Pancreas (tissue), 10 donors: ENCODE measurements at regions not wholly inside any gene's neighbourhood (a gene's known extent, or its start where the extent isn't known, plus 50 kb on each side); places are given as distances from the start of the nearest gene placed in this dataset.

Source experiments
- ATAC-seq, 4 donors: fragments of 200-7000 bp; cut with Tn5 transposase; one replicate each; pipeline versions ENCODE4 v1.8.0 to v1.9.1; 2020; ENCODE audit warnings: mild to moderate bottlenecking in 4 of 4, moderate library complexity in 4 of 4
- DNase-seq, 6 donors: peaks; one replicate each; pipeline ENCODE4 v3.0.0-alpha.2; 2020
- FAIRE-seq: peaks from 2 replicates; lab custom pipeline; 2012; peaks lifted over from hg19 to GRCh38; lab: Jason Lieb, UNC
- H3K27ac ChIP-seq, 4 donors: fragments of 200-600 bp; sonication (generic); 1 replicate in 3 of 4; 2 replicates in 1 of 4; pipeline versions ENCODE4 v1.5.0 to v1.8.0; 2020
- H3K27me3 ChIP-seq, 4 donors: fragments of 200-600 bp; one replicate each; pipeline ENCODE4 v1.8.0; 2021
- H3K36me3 ChIP-seq, 3 donors: fragments of 200-600 bp; sonication (generic) in 1 of 3; one replicate each; pipeline versions ENCODE4 v1.5.0 to v1.8.0; 2020 to 2021
- H3K4me1 ChIP-seq, 3 donors: fragments of 200-600 bp; one replicate each; pipeline ENCODE4 v1.8.0; 2021
- H3K4me3 ChIP-seq, 4 donors: fragments of 200-600 bp; sonication (generic) in 2 of 4; one replicate each; pipeline versions ENCODE4 v1.5.0 to v1.8.0; 2020 to 2021
- H3K9me3 ChIP-seq, 4 donors: fragments of 200-600 bp; one replicate each; pipeline ENCODE4 v1.8.0; 2021
- CTCF ChIP-seq, 4 donors: fragments of 200-600 bp; sonication (generic) in 3 of 4; IDR thresholded peaks; one replicate each; pipeline versions ENCODE4 v1.5.0 to v1.8.0; 2021; ENCODE audit warnings: antibody characterized with exemption in 4 of 4
- WGBS, 2 donors: extraction: QIAGEN DNeasy Blood & Tissue Kit; methylation state at CpG; one replicate each; pipeline ENCODE4 v1.1.7; 2013; 5-methylcytosine and 5-hydroxymethylcytosine counted together
- intact Hi-C, 3 donors: fragments of 100-400 bp; cut with DNase I; formaldehyde crosslinking; loops; one replicate each; pipeline versions ENCODE4 v1.11.1 to v1.14.2; 2022
- donor health status: healthy with polysubstance abuse.
- donor health status: DM: no; HTN: no; CAD: no; lungs with moderate emphysema.
- donor health status: DM: no; HTN: no; CAD: no.
- donor health status: control.
- donor health status: control.
- donor health status: Bipolar disorder and iron deficiency.
- donor health status: DM: yes; HTN: yes; CAD: no.
- donor health status: DM: no; HTN: no; CAD: no.
- donor health status: DM: no; HTN: no; CAD: no.
- donor health status: DM: yes; HTN: yes; CAD: no.

- DNase-seq (no peak), ATAC-seq (no peak), FAIRE-seq (no peak)
- WGBS, 2 donors: 74 to 79% methylated on average over 4 of the region's 4 CpGs
- Histone ChIP-seq H3K4me1 (no peaks in the 10 kb centered on the region), H3K27me3 (no peaks in the 10 kb centered on the region), H3K27ac (no peak overlapping the region), H3K36me3 (no peaks in the 10 kb centered on the region), H3K9me3 (no peaks in the 10 kb centered on the region), H3K4me3 (no peak overlapping the region)
- intact Hi-C loops: no loop called here
- TF ChIP-seq CTCF (IDR thresholded peaks at IDR 0.05): no peak
Measured at GRCh38 chr1:232267837-232268598, 361.9 kb downstream of the SIPA1L2 start.

GRCh38 chr1:232267092-232267836, 362.7 kb downstream of the SIPA1L2 start:
- Histone ChIP-seq H3K27ac (no peak overlapping the region), H3K4me3 (no peak overlapping the region), H3K4me1 (no peaks in the 10 kb centered on the region), H3K9me3 (no peaks in the 10 kb centered on the region), H3K27me3 (no peaks in the 10 kb centered on the region), H3K36me3 (no peaks in the 10 kb centered on the region)
- DNase-seq: no peak
- no peak for TF ChIP-seq CTCF (IDR thresholded peaks at IDR 0.05)
- no peak for FAIRE-seq
- intact Hi-C loops: no loop called here
- no peak for ATAC-seq
- 61 to 70% methylated on average over 5 of the region's 5 CpGs for WGBS, 2 donors

GRCh38 chr1:232263452-232263851, 366.5 kb downstream of the SIPA1L2 start:
- intact Hi-C loops: no loop called here
- FAIRE-seq: no peak
- Histone ChIP-seq H3K9me3 (no peaks in the 10 kb centered on the region), H3K27ac (no peak overlapping the region), H3K36me3 (no peaks in the 10 kb centered on the region), H3K27me3 (no peaks in the 10 kb centered on the region), H3K4me1 (peaks cover 0 to 6% (median 0%) of the 10 kb centered on the region in 3 donors), H3K4me3 (no peak overlapping the region)
- ATAC-seq: no peak
- 85 to 94% methylated on average over 3 of the region's 3 CpGs for WGBS, 2 donors
- TF ChIP-seq CTCF (IDR thresholded peaks at IDR 0.05): no peak
- no peak for DNase-seq

GRCh38 chr1:232262991-232263390, 366.9 kb downstream of the SIPA1L2 start:
- WGBS, 2 donors: 77 to 98% methylated on average over 3 of the region's 3 CpGs
- peaks cover 0 to 6% (median 0%) of the 10 kb centered on the region in 3 donors for H3K4me1 ChIP-seq
- no peak overlapping the region for H3K4me3 ChIP-seq
- H3K27ac ChIP-seq: no peak overlapping the region
- H3K36me3 ChIP-seq: no peaks in the 10 kb centered on the region
- no peaks in the 10 kb centered on the region for H3K27me3 ChIP-seq
- FAIRE-seq (no peak), ATAC-seq (no peak), DNase-seq (no peak)
- intact Hi-C loops: no loop called here
- H3K9me3 ChIP-seq: no peaks in the 10 kb centered on the region
- no peak for TF ChIP-seq CTCF (IDR thresholded peaks at IDR 0.05)

GRCh38 chr1:232260861-232261260, 369.1 kb downstream of the SIPA1L2 start:
- intact Hi-C loops: no loop called here
- no peaks in the 10 kb centered on the region for H3K9me3 ChIP-seq
- DNase-seq (no peak), FAIRE-seq (no peak), ATAC-seq (peak in 1 of 4 donors; percentile 38)
- no peak overlapping the region for H3K27ac ChIP-seq
- peaks cover 0 to 6% (median 0%) of the 10 kb centered on the region in 3 donors for H3K4me1 ChIP-seq
- H3K4me3 ChIP-seq: no peak overlapping the region
- WGBS, 2 donors: 27 to 31% methylated on average over 8 of the region's 8 CpGs
- no peaks in the 10 kb centered on the region for H3K27me3 ChIP-seq
- no peak for TF ChIP-seq CTCF (IDR thresholded peaks at IDR 0.05)
- H3K36me3 ChIP-seq: no peaks in the 10 kb centered on the region
